ENCODE measurements at regions not wholly inside any gene's neighbourhood (a gene's known extent, or its start where the extent isn't known, plus 50 kb on each side); places are given as distances from the start of the nearest gene placed in this dataset.

GRCh38 chr6:21953831-21954801 is 342.7 kb downstream of the PRL start:
- peak; percentile 54 for DNase-seq (ENCODE audit: low read depth)
- TF ChIP-seq CTCF (IDR thresholded peaks at IDR 0.05; ENCODE audit: insufficient read depth, low read depth, low read length, missing control alignments), result no peak
- H3K4me3 ChIP-seq (ENCODE audit: low read length), result no peak overlapping the region

- DNase-seq (ENCODE audit: low read depth), result no peak
- no peak for TF ChIP-seq CTCF (IDR thresholded peaks at IDR 0.05; ENCODE audit: insufficient read depth, low read depth, low read length, missing control alignments)
- no peak overlapping the region for H3K4me3 ChIP-seq (ENCODE audit: low read length)
Measured at GRCh38 chr6:21955053-21955595, 341.7 kb downstream of the PRL start.

GRCh38 chr6:21955951-21956350 is 340.9 kb downstream of the PRL start:
- DNase-seq (ENCODE audit: low read depth), result no peak
- H3K4me3 ChIP-seq (ENCODE audit: low read length), result no peak overlapping the region
- no peak for TF ChIP-seq CTCF (IDR thresholded peaks at IDR 0.05; ENCODE audit: insufficient read depth, low read depth, low read length, missing control alignments)

- TF ChIP-seq CTCF (IDR thresholded peaks at IDR 0.05; ENCODE audit: insufficient read depth, low read depth, low read length, missing control alignments), result no peak
- DNase-seq (ENCODE audit: low read depth), result no peak
- no peak overlapping the region for H3K4me3 ChIP-seq (ENCODE audit: low read length)
Measured at GRCh38 chr6:21958428-21958827, 338.4 kb downstream of the PRL start.

GRCh38 chr6:21961226-21961625 is 335.6 kb downstream of the PRL start:
- DNase-seq (ENCODE audit: low read depth), result no peak
- TF ChIP-seq CTCF (IDR thresholded peaks at IDR 0.05; ENCODE audit: insufficient read depth, low read depth, low read length, missing control alignments), result no peak
- H3K4me3 ChIP-seq (ENCODE audit: low read length), result no peak overlapping the region

- no peak overlapping the region for H3K4me3 ChIP-seq (ENCODE audit: low read length)
- no peak for TF ChIP-seq CTCF (IDR thresholded peaks at IDR 0.05; ENCODE audit: insufficient read depth, low read depth, low read length, missing control alignments)
- DNase-seq (ENCODE audit: low read depth), result no peak
Measured at GRCh38 chr6:21965016-21965415, 331.8 kb downstream of the PRL start.
